ENCODE measurements at regions not wholly inside any gene's neighbourhood (a gene's known extent, or its start where the extent isn't known, plus 50 kb on each side); places are given as distances from the start of the nearest gene placed in this dataset.
"Not testable (repeated sequence)": the region's sequence is repeated elsewhere in the genome, so short reads cannot be mapped to it uniquely, and the experiment has no call there.

- not testable (repeated sequence) for ATAC-seq
Observed at GRCh38 chr7:6882321-6882721, 56.2 kb upstream of the CCZ1B start.

GRCh38 chr7:6883756-6884155 lies 57.7 kb upstream of the CCZ1B start:
- ATAC-seq, result not testable (repeated sequence)

- ATAC-seq, result no peak
Observed at GRCh38 chr7:6886198-6886597, 60.1 kb upstream of the CCZ1B start.

GRCh38 chr7:6888267-6889045 lies 62.4 kb upstream of the CCZ1B start:
- not testable (repeated sequence) for ATAC-seq

More at GRCh38 chr7:6886198-6886597, 60.1 kb upstream of the CCZ1B start:
- TF ChIP-seq TCF4 (CRISPR knock-in tag; IDR thresholded peaks at IDR 0.05; ENCODE audit: borderline replicate concordance), result no peak
- TF ChIP-seq POU6F1 (CRISPR knock-in tag; IDR thresholded peaks at IDR 0.05; ENCODE audit: borderline replicate concordance, low read depth), result no peak
- TF ChIP-seq ZC3H10 (CRISPR knock-in tag; IDR thresholded peaks at IDR 0.05), result no peak
- TF ChIP-seq SNAI2 (CRISPR knock-in tag; IDR thresholded peaks at IDR 0.05), result no peak
- TF ChIP-seq CSDC2 (CRISPR knock-in tag; IDR thresholded peaks at IDR 0.05), result no peak
- TF ChIP-seq RARB (CRISPR knock-in tag; IDR thresholded peaks at IDR 0.05), result no peak
- TF ChIP-seq ZFP3 (CRISPR knock-in tag; IDR thresholded peaks at IDR 0.05), result no peak
- TF ChIP-seq ZFP30 (CRISPR knock-in tag; IDR thresholded peaks at IDR 0.05), result no peak
- TF ChIP-seq ESRRG (CRISPR knock-in tag; IDR thresholded peaks at IDR 0.05), result no peak
- no peak for TF ChIP-seq ZNF565 (CRISPR knock-in tag; conservative IDR thresholded peaks at IDR 0.05; ENCODE audit: low read depth)
- no peak for TF ChIP-seq ZNF70 (CRISPR knock-in tag; IDR thresholded peaks at IDR 0.05)
- TF ChIP-seq ARNTL (CRISPR knock-in tag; IDR thresholded peaks at IDR 0.05; ENCODE audit: borderline replicate concordance, low read depth), result no peak
- no peak for TF ChIP-seq GLIS3 (CRISPR knock-in tag; IDR thresholded peaks at IDR 0.05)
- TF ChIP-seq OSR1 (CRISPR knock-in tag; IDR thresholded peaks at IDR 0.05), result no peak
- TF ChIP-seq CREB5 (CRISPR knock-in tag; IDR thresholded peaks at IDR 0.05; ENCODE audit: low read depth), result no peak
- no peak for TF ChIP-seq PATZ1 (CRISPR knock-in tag; IDR thresholded peaks at IDR 0.05; ENCODE audit: borderline replicate concordance)
- no peak for TF ChIP-seq CSRNP3 (CRISPR knock-in tag; IDR thresholded peaks at IDR 0.05)
- no peak for TF ChIP-seq ZNF8 (CRISPR knock-in tag; IDR thresholded peaks at IDR 0.05)

GRCh38 chr7:6889252-6889812 lies 63.3 kb upstream of the CCZ1B start:
- TF ChIP-seq TSHZ2 (CRISPR knock-in tag; IDR thresholded peaks at IDR 0.05), result no peak
- TF ChIP-seq POU6F1 (CRISPR knock-in tag; IDR thresholded peaks at IDR 0.05; ENCODE audit: borderline replicate concordance, low read depth), result no peak
- no peak for TF ChIP-seq ARNTL (CRISPR knock-in tag; IDR thresholded peaks at IDR 0.05; ENCODE audit: borderline replicate concordance, low read depth)
- no peak for TF ChIP-seq ZFP3 (CRISPR knock-in tag; IDR thresholded peaks at IDR 0.05)
- no peak for TF ChIP-seq SNAI2 (CRISPR knock-in tag; IDR thresholded peaks at IDR 0.05)
- TF ChIP-seq RARB (CRISPR knock-in tag; IDR thresholded peaks at IDR 0.05), result no peak
- TF ChIP-seq CREB5 (CRISPR knock-in tag; IDR thresholded peaks at IDR 0.05; ENCODE audit: low read depth), result no peak
- no peak for TF ChIP-seq ISL1 (CRISPR knock-in tag; IDR thresholded peaks at IDR 0.05)
- no peak for ATAC-seq

GRCh38 chr7:6902097-6902518 lies 76.0 kb upstream of the CCZ1B start:
- ATAC-seq, result not testable (repeated sequence)
